Smooth muscle cell (in vitro differentiated cells): ENCODE measurements at regions not wholly inside any gene's neighbourhood (a gene's known extent, or its start where the extent isn't known, plus 50 kb on each side); places are given as distances from the start of the nearest gene placed in this dataset.

Source experiments
- DNase-seq: peaks from one replicate; lab custom pipeline; 2025; ENCODE audit not compliant: unreplicated experiment; lab: John Stamatoyannopoulos, UW
- H2AFZ ChIP-seq: fragments of 200-600 bp; sonication (generic); 2 replicates; pipeline ENCODE4 v1.6.0; 2016; ENCODE audit warnings: antibody characterized with exemption, low read depth, mild to moderate bottlenecking
- H3F3A ChIP-seq: fragments of 200-600 bp; sonication (generic); 2 replicates; pipeline ENCODE4 v1.6.0; 2017; ENCODE audit warnings: antibody characterized with exemption, low read depth
- H3K27ac ChIP-seq: fragments of 200-600 bp; sonication (generic); 2 replicates; pipeline ENCODE4 v1.5.1; 2016; ENCODE audit warnings: low read depth, mild to moderate bottlenecking
- H3K27me3 ChIP-seq: fragments of 200-600 bp; sonication (generic); 2 replicates; pipeline ENCODE4 v1.6.1; 2016; ENCODE audit warnings: low read depth, mild to moderate bottlenecking
- H3K36me3 ChIP-seq: fragments of 200-600 bp; sonication (generic); 2 replicates; pipeline ENCODE4 v1.5.1; 2016; ENCODE audit warnings: low read depth
- H3K4me1 ChIP-seq: fragments of 200-600 bp; sonication (generic); 2 replicates; pipeline ENCODE4 v1.5.1; 2016; ENCODE audit warnings: low read depth
- H3K4me2 ChIP-seq: fragments of 200-600 bp; sonication (generic); 2 replicates; pipeline ENCODE4 v1.6.0; 2016; ENCODE audit warnings: mild to moderate bottlenecking
- H3K4me3 ChIP-seq: fragments of 200-600 bp; sonication (generic); 2 replicates; pipeline ENCODE4 v1.5.1; 2016; ENCODE audit warnings: mild to moderate bottlenecking
- H3K79me2 ChIP-seq: fragments of 200-600 bp; sonication (generic); 2 replicates; pipeline ENCODE4 v1.6.0; 2016; ENCODE audit warnings: low read depth, mild to moderate bottlenecking
- H3K9ac ChIP-seq: fragments of 200-600 bp; sonication (generic); 2 replicates; pipeline ENCODE4 v1.6.0; 2016; ENCODE audit warnings: low read depth
- H3K9me3 ChIP-seq: fragments of 200-600 bp; sonication (generic); replicated peaks from 2 replicates; pipeline ENCODE4 v1.5.1; 2016; ENCODE audit warnings: low read depth
- H4K20me1 ChIP-seq: fragments of 200-600 bp; sonication (generic); 2 replicates; pipeline ENCODE4 v1.6.0; 2016; ENCODE audit warnings: low read depth
- WGBS: methylation state at CpG from one replicate; pipeline ENCODE4 v1.1.7; 2016; ENCODE audit warnings: low lambda C conversion rate; 5-methylcytosine and 5-hydroxymethylcytosine counted together
- TF ChIP-seq, protein P1 (sequence below): fragments of 200-600 bp; sonication (generic); IDR thresholded peaks from 2 replicates; pipeline ENCODE4 v1.5.1; 2017; ENCODE audit warnings: borderline replicate concordance, mild to moderate bottlenecking, antibody characterized with exemption; ENCODE audit not compliant: insufficient read depth, poor library complexity, severe bottlenecking

GRCh38 chr4:17325098-17325497, 186.8 kb downstream of the QDPR start:
- Histone ChIP-seq H3K27me3 (no peaks in the 10 kb centered on the region), H3K36me3 (no peaks in the 10 kb centered on the region), H3K9me3 (no peaks in the 10 kb centered on the region), H3K4me3 (no peak overlapping the region), H2AFZ (no peak overlapping the region), H3K9ac (no peak overlapping the region), H3F3A (no peaks in the 10 kb centered on the region), H4K20me1 (no peaks in the 10 kb centered on the region), H3K4me2 (no peak overlapping the region), H3K4me1 (peaks cover 4% of the 10 kb centered on the region), H3K79me2 (no peaks in the 10 kb centered on the region), H3K27ac (no peak overlapping the region)
- TF ChIP-seq, protein P1, sequence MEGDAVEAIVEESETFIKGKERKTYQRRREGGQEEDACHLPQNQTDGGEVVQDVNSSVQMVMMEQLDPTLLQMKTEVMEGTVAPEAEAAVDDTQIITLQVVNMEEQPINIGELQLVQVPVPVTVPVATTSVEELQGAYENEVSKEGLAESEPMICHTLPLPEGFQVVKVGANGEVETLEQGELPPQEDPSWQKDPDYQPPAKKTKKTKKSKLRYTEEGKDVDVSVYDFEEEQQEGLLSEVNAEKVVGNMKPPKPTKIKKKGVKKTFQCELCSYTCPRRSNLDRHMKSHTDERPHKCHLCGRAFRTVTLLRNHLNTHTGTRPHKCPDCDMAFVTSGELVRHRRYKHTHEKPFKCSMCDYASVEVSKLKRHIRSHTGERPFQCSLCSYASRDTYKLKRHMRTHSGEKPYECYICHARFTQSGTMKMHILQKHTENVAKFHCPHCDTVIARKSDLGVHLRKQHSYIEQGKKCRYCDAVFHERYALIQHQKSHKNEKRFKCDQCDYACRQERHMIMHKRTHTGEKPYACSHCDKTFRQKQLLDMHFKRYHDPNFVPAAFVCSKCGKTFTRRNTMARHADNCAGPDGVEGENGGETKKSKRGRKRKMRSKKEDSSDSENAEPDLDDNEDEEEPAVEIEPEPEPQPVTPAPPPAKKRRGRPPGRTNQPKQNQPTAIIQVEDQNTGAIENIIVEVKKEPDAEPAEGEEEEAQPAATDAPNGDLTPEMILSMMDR: no peak
- WGBS: 99% methylated on average over 2 of the region's 2 CpGs
- no peak for DNase-seq

GRCh38 chr4:17324386-17324830, 187.5 kb downstream of the QDPR start:
- Histone ChIP-seq H3K79me2 (no peaks in the 10 kb centered on the region), H3K4me1 (peaks cover 4% of the 10 kb centered on the region), H3K4me3 (no peak overlapping the region), H4K20me1 (no peaks in the 10 kb centered on the region), H3K27ac (no peak overlapping the region), H2AFZ (peak overlapping the region; percentile 78), H3K9ac (no peak overlapping the region), H3F3A (no peaks in the 10 kb centered on the region), H3K4me2 (peak overlapping the region; percentile 73), H3K27me3 (no peaks in the 10 kb centered on the region), H3K9me3 (no peaks in the 10 kb centered on the region), H3K36me3 (no peaks in the 10 kb centered on the region)
- DNase-seq: peak; percentile 3
- 16% methylated on average over 11 of the region's 11 CpGs for WGBS
- TF ChIP-seq, protein P1: peak; percentile 82

GRCh38 chr4:17323554-17324385, 188.1 kb downstream of the QDPR start:
- Histone ChIP-seq H2AFZ (peak overlapping the region; percentile 78), H3K4me3 (no peak overlapping the region), H3K4me2 (peak overlapping the region; percentile 73), H3K36me3 (no peaks in the 10 kb centered on the region), H3K27ac (peak overlapping the region; percentile 25), H3K79me2 (no peaks in the 10 kb centered on the region), H3K27me3 (no peaks in the 10 kb centered on the region), H3K9ac (no peak overlapping the region), H3K4me1 (peaks cover 4% of the 10 kb centered on the region), H3F3A (no peaks in the 10 kb centered on the region), H4K20me1 (no peaks in the 10 kb centered on the region), H3K9me3 (no peaks in the 10 kb centered on the region)
- TF ChIP-seq, protein P1: no peak
- no peak for DNase-seq
- WGBS: 35% methylated on average over 10 of the region's 10 CpGs

- Histone ChIP-seq H3K9ac (no peak overlapping the region), H3K27ac (no peak overlapping the region), H3K9me3 (no peaks in the 10 kb centered on the region), H3K4me1 (peaks cover 4% of the 10 kb centered on the region), H2AFZ (no peak overlapping the region), H3F3A (no peaks in the 10 kb centered on the region), H3K4me3 (no peak overlapping the region), H3K36me3 (no peaks in the 10 kb centered on the region), H3K4me2 (no peak overlapping the region), H3K27me3 (no peaks in the 10 kb centered on the region), H3K79me2 (no peaks in the 10 kb centered on the region), H4K20me1 (no peaks in the 10 kb centered on the region)
- no peak for DNase-seq
- TF ChIP-seq, protein P1: no peak
Observed at GRCh38 chr4:17322514-17322913, 189.4 kb downstream of the QDPR start.
